ENCODE measurements at regions not wholly inside any gene's neighbourhood (a gene's known extent, or its start where the extent isn't known, plus 50 kb on each side); places are given as distances from the start of the nearest gene placed in this dataset.
"Not testable (repeated sequence)": the region's sequence is repeated elsewhere in the genome, so short reads cannot be mapped to it uniquely, and the experiment has no call there.

GRCh38 chr7:12839508-12840153 lies 152.2 kb downstream of the ARL4A start:
- FAIRE-seq = no peak
- DNase-seq = peak in 2 of 5 donors; percentile 8 to 12
- Histone ChIP-seq H3K27ac (ENCODE audit: low read depth in 2 of 2, low read length in 2 of 2) (no peak overlapping the region), H3K4me3 (ENCODE audit: low read length in 3 of 3) (no peak overlapping the region), H3K36me3 (ENCODE audit: control insufficient read depth in 2 of 3, insufficient read depth in 3 of 3, low read length in 3 of 3) (no peaks in the 10 kb centered on the region), H3K9ac (ENCODE audit: low read length in 3 of 3) (no peak overlapping the region), H3K27me3 (ENCODE audit: control insufficient read depth, insufficient read depth, low read length) (no peaks in the 10 kb centered on the region), H3K4me1 (ENCODE audit: control insufficient read depth in 2 of 3, insufficient read depth in 2 of 3, low read depth in 1 of 3, low read length in 3 of 3) (no peaks in the 10 kb centered on the region), H3K9me3 (ENCODE audit: control insufficient read depth in 2 of 3, insufficient read depth in 1 of 3, low read length in 3 of 3) (no peaks in the 10 kb centered on the region)
- no peak for TF ChIP-seq CTCF (IDR thresholded peaks at IDR 0.05; ENCODE audit: borderline replicate concordance, extremely low read depth, insufficient read depth)
- intact Hi-C loops (cut with DNase I) = no loop called here

- intact Hi-C loops (cut with DNase I); H3K27ac ChIP-seq (ENCODE audit: low read depth in 2 of 2, low read length in 2 of 2); FAIRE-seq; H3K4me1 ChIP-seq (ENCODE audit: control insufficient read depth in 2 of 3, insufficient read depth in 2 of 3, low read depth in 1 of 3, low read length in 3 of 3); H3K36me3 ChIP-seq (ENCODE audit: control insufficient read depth in 2 of 3, insufficient read depth in 3 of 3, low read length in 3 of 3); H3K9me3 ChIP-seq (ENCODE audit: control insufficient read depth in 2 of 3, insufficient read depth in 1 of 3, low read length in 3 of 3); H3K9ac ChIP-seq (ENCODE audit: low read length in 3 of 3); H3K4me3 ChIP-seq (ENCODE audit: low read length in 3 of 3); DNase-seq; H3K27me3 ChIP-seq (ENCODE audit: control insufficient read depth, insufficient read depth, low read length): not testable (repeated sequence)
These were observed 157.3 kb downstream of the ARL4A start for GRCh38 chr7:12844732-12845131.

- Histone ChIP-seq H3K4me3 (ENCODE audit: low read length in 3 of 3) (no peak overlapping the region), H3K27ac (ENCODE audit: low read depth in 2 of 2, low read length in 2 of 2) (no peak overlapping the region), H3K9me3 (ENCODE audit: control insufficient read depth in 2 of 3, insufficient read depth in 1 of 3, low read length in 3 of 3) (peaks cover 0 to 2% (median 0%) of the 10 kb centered on the region in 3 donors), H3K9ac (ENCODE audit: low read length in 3 of 3) (no peak overlapping the region), H3K4me1 (ENCODE audit: control insufficient read depth in 2 of 3, insufficient read depth in 2 of 3, low read depth in 1 of 3, low read length in 3 of 3) (no peaks in the 10 kb centered on the region), H3K27me3 (ENCODE audit: control insufficient read depth, insufficient read depth, low read length) (no peaks in the 10 kb centered on the region), H3K36me3 (ENCODE audit: control insufficient read depth in 2 of 3, insufficient read depth in 3 of 3, low read length in 3 of 3) (no peaks in the 10 kb centered on the region)
- TF ChIP-seq CTCF (IDR thresholded peaks at IDR 0.05; ENCODE audit: borderline replicate concordance, extremely low read depth, insufficient read depth) = no peak
- intact Hi-C loops (cut with DNase I) = no loop called here
- DNase-seq (no peak), FAIRE-seq (no peak)
These were observed 159.6 kb downstream of the ARL4A start for GRCh38 chr7:12847001-12847400.

GRCh38 chr7:12851142-12851541 lies 163.7 kb downstream of the ARL4A start:
- H3K9me3 ChIP-seq (ENCODE audit: control insufficient read depth in 2 of 3, insufficient read depth in 1 of 3, low read length in 3 of 3) = peaks cover 0 to 2% (median 0%) of the 10 kb centered on the region in 3 donors
- no peak overlapping the region for H3K27ac ChIP-seq (ENCODE audit: low read depth in 2 of 2, low read length in 2 of 2)
- no peaks in the 10 kb centered on the region for H3K27me3 ChIP-seq (ENCODE audit: control insufficient read depth, insufficient read depth, low read length)
- no peak overlapping the region for H3K4me3 ChIP-seq (ENCODE audit: low read length in 3 of 3)
- DNase-seq = no peak
- TF ChIP-seq CTCF (IDR thresholded peaks at IDR 0.05; ENCODE audit: borderline replicate concordance, extremely low read depth, insufficient read depth) = no peak
- no peak overlapping the region for H3K9ac ChIP-seq (ENCODE audit: low read length in 3 of 3)
- no peak for FAIRE-seq
- no peaks in the 10 kb centered on the region for H3K4me1 ChIP-seq (ENCODE audit: control insufficient read depth in 2 of 3, insufficient read depth in 2 of 3, low read depth in 1 of 3, low read length in 3 of 3)
- intact Hi-C loops (cut with DNase I) = no loop called here
- no peaks in the 10 kb centered on the region for H3K36me3 ChIP-seq (ENCODE audit: control insufficient read depth in 2 of 3, insufficient read depth in 3 of 3, low read length in 3 of 3)
